CD1c-positive myeloid dendritic cell (primary cell): ENCODE measurements at regions not wholly inside any gene's neighbourhood (a gene's known extent, or its start where the extent isn't known, plus 50 kb on each side); places are given as distances from the start of the nearest gene placed in this dataset.
"Not testable (repeated sequence)": the region's sequence is repeated elsewhere in the genome, so short reads cannot be mapped to it uniquely, and the experiment has no call there.

Experiments used
- DNase-seq: peaks from one replicate; pipeline ENCODE4 v3.0.0-alpha.2; 2016; ENCODE audit errors: extremely low spot score

DNA sequence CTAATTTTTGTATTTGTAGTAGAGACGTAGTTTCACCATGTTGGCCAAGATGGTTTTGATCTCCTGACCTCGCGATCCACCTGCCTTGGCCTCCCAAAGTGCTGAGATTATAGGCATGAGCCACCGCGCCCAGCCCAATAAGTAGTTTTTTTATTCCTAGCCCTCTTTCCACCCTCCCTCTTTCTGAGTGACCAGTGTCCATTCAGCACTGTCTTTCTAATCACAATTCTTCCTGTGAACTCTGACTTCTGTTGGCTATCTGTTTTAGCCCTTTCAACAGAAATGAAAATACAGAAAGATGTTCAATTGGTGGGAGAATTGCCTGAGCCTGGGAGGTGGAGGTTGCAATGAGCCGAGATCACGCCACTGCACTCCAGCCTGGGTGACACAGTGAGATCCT lies 122.3 kb upstream of the LIFR start:
- not testable (repeated sequence) for DNase-seq

DNA sequence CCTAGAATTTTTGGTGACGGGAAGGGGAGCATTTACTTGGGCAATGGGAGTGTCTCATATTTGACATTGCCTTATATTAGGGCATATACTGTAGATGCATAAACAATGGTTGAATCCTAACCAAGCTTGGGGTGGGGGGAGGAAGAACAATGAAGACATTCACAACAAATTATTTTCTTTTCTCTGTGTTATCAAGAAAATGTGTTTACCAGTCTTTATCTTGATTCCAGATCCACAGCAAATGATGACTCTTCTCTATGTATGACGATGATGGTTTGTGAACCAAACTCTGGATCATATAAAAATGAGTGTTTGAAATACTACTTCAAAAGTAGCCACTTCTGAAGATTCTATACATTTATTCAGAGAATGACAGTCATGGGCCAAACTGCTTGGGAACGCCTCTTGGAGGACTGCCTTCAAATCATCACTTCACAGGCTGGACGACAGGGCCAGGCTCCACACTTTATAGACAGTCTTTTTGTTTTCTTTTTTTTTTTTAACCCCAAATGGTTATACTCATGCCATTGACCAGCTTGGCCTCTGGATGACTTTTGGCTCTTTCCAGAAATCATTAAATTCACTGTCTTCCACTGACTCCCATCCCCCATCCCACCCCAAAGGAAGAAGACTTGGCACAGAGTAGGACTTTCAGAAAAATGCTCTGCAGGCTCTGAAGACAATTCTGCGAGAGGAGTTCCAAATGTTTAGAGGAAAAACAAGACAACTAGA lies 123.8 kb upstream of the LIFR start:
- no peak for DNase-seq

DNA sequence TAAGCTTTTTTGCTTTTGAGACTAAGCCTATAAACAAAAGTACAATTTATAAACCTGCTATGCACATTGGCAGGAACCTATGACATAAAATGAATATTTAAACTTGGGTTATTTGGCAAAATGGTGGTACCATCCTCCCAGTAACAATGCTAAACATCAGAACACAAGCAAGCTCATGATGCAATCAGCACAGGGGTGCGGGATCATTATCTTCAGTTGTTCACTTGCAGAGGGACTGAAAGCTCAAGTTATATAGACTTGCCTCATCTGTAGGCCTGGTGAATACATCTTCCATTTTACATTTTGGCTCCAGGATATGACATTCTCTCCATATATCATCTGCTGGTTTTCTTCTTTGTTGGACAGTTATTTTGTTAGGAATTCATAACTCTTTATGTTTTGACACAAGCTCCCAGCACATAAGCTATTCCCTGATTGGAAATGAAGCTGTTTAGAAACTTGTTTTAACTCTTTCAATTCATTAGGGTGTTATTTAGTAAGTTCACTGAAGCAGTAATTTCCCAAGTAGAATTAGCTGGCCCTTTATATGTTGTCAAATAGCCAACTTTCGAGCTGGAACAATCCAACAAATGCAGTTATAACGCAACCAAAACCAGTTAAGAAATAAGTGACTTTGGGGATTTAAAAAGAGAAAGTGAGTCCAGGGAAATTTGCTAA lies 124.7 kb upstream of the LIFR start:
- DNase-seq, result no peak

DNA sequence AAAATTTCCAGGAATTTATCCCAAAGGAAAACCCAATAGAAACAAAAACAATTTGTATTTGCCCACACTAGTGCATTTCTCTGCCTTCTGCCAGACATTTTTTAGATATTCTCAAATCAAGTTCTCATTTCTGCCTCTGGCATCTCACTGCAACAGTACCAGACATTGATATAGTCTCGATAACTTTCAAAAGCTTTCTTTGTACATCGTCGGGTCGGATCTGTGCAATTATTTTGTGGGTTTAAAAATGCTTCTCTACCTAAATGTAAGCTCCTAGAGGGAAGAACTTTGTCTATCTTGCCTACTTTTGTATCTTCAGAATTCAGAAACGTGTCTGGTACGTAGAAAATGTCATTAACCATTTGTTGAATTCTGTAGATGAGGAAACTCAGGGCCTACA lies 125.5 kb upstream of the LIFR start:
- no peak for DNase-seq

DNA sequence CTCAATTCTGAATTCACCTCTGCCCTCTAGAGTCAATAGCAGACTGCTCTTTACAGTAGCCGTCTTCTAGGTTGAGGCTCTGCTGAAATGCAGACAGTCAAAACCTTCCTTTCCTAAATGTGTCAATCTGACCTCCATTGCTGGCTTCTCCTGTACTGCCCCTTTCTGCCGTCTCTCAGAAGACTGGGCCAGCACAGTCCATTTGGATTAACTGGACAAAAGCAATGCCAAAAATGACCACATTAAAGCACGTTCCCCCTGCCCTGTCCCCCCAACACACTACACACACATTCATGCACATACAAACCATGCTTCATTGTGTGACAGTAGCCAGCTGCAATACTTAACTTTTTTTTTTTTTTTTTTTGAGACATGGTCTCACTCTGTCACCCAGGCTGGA lies 130.2 kb upstream of the LIFR start:
- DNase-seq, result no peak

DNA sequence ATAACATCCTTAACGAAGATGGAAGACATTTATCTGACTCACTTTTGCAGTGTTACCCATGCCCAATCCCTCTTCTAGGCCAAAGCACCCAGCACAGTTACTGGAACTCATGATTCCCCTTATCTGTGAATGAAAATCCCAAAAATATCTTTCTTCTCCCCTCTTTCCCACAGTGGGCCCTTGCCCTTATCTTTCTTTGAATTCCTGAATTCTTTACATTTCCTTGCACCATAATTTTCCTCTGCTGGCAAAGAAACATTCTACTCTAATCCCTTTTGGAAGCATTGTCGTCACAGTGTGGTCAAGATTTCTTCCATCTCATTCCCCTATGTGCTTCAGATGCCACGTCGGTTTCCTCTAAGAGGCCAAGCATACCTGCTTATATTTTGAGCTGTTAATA lies 135.9 kb upstream of the LIFR start:
- DNase-seq, result no peak

DNA sequence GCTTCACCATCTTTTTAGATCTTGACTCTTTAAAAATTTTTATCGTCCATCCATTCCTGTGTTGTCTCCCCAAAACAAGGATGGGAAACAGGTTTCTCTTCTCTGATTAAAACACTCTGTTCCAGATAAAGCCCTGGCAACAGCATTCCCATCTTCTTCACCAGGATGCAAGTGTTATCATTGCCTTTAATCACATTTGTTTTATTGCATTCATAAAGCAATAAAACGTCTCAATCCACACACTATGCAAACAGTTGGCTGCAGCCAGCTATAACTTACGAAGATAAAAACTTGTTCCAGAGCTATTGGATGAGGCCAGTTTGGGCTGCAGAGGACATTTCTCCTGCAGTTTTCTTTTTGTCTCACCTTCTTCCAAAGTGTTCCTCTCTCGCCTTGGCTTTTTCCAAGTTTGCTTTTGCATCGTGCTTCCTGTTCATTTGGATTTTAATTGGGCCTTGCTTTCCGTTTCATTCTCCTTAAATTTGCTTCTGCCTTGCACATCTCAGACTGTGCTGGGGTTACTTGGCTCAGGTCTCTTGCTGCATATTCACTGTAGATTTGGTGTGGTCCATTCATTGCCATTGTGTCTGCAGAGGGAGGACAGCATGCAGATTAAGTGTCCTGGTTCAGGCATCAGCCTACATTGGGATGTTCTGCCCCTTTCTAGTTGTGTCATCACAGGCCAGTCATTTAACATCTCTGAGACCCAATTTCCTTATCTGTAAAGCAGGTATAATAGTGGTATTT lies 136.5 kb upstream of the LIFR start:
- DNase-seq, result no peak

DNA sequence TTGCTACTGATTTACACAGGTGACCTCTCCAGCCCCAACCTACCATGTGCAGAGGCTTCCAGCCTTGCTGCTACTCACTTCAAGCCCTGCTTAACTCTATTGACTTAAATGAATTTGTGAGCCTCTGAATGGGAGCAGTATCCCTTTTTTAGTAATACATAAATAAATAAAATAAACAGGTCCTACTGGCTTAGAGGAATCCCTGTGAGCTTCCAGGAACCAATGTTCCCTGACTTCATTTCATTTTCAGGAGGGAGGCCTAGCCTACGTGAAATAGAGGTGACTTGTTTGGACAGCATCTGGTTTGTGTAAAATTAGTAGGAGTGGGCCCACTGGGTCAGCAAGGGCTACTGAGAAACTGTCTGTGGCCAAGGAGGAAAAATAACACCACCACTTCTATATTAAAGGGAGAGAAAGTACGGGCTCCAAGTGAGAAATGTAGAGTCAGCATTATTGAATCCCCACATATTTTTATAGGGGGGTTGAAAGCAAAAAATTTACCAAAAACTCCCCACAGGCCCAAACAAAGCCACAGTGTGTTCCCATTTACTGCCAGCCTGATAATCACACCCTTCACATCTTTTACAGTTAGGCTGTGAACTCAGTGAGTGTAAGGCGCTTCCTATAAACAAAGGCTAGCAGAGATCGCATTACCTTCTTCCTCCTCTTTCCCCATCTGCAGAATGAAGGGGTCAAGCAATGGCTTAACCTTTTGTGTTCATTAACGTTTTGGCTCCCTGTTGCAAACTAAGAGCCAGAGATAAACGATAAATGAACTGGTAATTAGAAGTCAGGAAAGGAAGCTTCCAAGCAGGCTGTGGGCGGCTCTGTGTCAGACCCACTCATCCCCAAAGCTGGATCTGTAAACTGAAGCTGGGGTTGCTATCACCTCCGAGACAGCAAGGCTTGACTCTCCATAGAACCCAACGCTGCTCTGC lies 138.8 kb upstream of the LIFR start:
- DNase-seq, result no peak

DNA sequence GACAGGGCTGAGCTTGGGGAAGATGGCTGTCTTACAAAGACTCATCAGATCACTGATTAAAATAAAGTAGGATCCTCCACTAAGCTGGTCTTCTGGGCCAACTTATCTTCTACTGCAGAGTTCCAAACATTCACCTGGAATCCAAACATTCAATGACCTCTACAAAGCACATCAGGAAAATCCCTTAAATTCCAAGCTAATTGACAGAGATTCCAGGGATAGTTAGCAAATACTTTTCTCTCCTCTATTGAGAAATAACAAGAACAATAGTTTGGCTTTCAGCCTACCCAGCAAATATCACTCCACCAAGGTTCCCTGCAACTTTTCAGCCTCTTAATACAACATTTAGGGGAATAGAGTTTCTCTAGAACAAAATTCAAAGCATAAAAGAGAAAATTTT lies 140.6 kb upstream of the LIFR start:
- DNase-seq, result no peak

DNA sequence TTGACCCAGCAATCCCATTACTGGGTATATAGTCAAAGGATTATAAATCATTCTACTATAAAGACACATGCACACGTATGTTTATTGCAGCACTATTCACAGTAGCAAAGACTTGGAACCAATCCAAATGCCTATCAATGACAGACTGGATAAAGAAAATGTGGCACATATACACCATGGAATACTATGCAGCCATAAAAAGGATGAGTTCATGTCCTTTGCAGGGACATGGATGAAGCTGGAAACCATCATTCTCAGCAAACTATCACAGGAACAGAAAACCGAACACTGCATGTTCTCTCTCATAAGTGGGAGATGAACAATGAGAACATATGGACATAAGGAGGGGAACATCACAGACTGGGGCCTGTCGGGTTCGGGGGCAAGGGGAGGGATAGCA lies 140.3 kb upstream of the OSMR start:
- not testable (repeated sequence) for DNase-seq

DNA sequence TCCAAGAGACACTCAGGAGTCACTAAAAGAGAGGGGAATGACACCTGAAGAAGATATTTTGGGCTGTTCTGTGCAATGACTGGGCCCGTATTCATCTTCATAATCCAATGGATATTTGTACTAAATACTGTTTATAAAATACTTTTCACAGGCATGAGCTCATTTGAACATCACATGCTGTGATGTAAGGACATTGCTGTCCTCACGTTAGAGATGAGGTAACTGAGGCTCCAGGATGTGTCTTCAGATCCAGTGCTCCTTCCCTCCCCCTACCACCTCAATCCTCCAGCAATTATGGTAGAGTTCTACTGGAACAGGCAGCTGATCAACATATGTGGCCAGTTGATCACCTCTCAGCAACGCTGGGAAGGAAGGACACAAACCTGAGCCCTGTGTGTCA lies 139.4 kb upstream of the OSMR start:
- DNase-seq, result no peak

DNA sequence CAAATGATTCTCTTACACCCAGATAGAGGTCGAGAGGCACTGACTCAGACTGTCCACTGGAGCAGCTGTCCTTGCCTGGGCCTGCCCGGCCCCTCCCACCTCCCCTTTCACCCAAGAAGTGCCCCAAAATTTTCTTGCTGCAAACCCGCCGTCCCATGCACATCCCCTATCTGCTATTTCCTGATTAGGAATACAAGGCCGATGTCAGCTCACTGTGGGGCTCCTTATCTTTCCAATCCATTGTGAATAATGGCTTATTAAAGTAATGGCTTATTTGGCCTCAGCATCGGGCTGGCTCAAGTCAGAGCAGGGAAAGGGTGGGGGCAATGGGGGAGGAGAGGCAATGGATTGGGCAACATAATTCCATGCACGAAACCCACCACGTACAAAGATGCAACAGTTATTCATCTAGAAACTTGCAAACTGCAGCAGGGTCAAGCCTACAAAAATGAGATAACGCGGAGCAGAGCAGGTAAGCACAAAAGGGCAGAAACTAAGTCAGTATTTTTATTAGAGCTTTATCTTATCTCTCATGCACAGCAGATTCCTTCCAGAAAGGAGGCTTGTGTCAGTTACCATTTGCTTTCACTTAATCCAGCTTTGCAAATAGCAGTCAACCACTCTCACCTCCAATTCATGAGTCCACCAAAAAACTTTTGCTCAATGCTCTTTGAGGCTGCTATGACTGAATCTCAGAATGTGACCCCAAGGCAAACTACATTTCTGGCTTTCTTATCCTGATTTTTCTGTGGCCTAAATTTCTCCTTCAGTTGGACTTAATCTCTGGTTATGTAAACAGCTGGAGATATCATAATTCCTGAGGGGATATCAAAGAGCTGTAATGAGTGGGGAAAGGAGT lies 138.2 kb upstream of the OSMR start:
- DNase-seq, result no peak

DNA sequence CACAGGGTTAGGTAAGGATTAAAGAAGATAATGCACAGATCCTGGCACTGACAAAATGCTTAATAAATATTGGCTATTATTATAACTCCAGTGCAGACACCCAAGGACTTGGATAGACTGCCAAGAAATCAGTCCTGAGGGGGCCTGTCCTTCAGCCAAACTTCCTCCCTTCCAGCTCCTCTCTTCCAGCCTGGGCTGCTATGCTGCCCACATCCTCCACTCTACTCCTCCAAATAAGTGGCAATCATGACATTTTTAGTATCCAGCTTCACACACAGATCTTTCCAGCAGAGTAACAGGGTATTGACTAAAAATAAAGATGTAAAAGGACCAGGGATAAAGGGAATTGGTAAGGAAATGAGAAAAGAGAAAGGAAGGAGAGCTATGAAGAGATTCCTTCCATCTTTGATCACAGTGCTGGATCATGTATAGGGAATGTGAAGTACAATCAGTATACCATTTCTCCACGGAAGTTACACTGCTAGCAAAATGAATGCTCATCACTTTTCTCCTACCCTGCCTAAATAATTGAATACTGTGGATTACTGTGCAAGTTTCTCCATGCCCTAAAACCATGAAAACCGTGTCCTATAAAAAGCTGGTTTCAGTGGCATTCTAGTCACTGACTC lies 136.0 kb upstream of the OSMR start:
- DNase-seq, result no peak

DNA sequence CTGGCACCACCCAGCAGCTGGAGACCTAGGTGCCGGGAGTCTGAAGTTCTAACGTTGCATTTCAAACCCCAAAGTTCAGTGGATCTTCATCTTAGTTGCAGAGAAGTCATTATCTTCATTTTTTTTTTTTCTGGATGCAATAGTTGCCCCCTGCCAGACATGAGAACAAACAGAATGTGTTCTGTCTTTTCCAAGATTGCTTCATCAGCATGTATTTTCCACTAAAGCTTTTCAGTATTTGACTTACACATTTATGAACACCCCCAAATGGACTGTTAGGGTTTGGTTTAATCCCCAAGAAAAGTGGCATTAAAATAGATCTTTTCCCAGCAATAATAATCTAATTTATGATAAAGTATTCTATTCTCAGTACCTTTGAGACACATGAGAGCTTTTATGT lies 135.2 kb upstream of the OSMR start:
- no peak for DNase-seq

DNA sequence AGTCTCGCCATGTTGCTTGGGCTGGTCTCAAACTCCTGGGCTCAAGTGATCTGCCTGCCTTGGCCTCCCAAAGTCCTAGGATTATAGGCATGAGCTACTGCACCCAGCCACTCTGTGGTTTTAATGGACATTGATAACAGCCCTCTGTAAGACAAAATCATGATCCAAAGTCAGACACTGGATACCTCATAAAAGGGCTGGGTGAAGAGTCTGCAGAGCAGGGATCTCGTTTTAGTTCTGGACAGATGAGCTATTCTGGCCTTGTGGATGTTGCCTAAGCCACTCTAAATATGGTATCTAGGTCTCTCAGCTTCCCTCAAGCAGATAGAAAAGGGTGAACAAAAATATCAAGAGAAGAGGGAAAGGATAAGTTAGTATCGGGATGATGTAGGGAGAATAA lies 133.4 kb upstream of the OSMR start:
- no peak for DNase-seq

DNA sequence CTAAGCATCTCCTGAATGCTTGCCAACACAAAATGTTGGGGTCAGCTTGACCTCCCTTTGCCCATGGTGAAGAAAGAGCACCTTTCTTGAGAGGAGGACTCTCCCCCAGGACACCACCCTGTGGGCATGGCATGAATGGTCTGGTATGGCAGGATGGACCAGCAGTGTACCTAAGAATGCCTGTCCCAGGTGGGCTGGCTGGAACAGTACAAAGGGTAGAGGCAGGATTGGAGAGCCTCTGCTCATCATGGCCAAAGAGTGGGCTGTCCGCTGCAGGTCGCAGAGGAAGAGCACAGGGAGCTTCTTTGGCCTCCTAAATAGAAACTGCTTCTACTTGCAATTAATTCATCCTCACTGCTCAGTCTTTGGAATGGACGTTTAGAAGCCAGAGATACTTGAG lies 131.6 kb upstream of the OSMR start:
- DNase-seq, result no peak

DNA sequence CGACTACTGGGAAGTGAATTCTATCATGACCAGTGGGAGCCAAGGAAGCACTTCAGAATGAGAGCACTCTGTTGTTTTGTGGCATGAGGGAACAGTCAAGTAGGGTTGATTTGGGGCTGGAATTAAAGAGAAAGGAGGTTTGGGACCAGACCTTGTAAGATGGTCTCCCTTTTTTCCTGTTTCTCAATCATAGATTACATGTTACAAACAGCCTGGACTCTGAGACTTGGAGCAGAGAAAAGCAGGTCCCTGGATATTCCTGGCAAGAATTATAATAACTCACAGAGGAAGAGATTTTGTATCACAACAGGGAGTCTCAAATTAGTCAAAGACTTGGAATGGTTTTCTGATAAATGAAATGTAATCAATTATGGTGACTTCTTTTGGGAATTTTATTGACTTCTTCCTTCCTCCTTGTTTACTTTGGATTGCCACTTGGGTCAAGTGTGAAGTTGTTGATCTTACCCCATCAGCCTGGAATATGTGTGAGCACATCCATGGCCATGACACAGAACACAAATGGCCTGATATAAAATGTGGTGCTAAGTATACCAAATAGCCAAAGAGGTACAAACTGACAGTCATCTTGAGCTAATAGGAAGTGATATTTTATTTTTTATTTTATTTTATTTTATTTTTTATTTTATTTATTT lies 131.0 kb upstream of the OSMR start:
- DNase-seq, result no peak

DNA sequence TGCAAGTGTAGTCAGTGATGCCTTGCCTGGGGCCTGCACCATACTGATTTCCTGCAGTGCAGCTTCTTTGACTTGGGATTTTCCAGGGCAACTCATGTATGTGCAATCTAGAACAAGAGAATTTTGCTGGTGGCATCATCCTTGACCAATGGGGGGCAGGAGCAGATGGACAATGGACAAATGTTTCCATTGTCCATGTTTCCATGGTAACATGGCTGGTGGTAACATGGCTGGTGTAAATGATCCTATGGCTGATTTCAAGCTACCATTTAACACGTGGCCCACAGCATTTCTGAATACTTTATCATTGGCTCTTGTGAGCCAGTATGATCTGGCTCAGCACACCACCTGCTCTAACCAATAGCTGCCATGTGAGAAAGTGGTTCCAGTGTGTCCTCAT lies 130.1 kb upstream of the OSMR start:
- DNase-seq, result no peak

DNA sequence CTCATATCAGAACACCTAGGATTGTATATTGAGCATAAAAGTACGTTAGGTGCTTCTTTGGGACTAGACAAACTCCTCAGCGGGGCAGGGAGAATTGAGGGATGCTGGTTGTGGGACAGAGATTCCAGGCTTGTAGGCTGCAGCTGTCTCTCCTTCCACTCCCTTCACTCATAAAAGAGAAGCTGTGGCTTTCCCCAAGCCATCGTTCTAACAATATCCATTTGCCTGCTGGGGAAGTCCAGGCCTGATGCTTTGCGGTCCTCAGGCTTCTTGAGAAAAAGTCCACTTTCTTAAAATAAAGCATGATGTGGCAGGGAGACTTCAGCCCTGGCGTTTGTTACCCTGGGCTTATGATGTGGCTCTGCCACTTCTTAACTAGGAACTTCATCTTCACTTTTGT lies 129.3 kb upstream of the OSMR start:
- DNase-seq, result no peak

DNA sequence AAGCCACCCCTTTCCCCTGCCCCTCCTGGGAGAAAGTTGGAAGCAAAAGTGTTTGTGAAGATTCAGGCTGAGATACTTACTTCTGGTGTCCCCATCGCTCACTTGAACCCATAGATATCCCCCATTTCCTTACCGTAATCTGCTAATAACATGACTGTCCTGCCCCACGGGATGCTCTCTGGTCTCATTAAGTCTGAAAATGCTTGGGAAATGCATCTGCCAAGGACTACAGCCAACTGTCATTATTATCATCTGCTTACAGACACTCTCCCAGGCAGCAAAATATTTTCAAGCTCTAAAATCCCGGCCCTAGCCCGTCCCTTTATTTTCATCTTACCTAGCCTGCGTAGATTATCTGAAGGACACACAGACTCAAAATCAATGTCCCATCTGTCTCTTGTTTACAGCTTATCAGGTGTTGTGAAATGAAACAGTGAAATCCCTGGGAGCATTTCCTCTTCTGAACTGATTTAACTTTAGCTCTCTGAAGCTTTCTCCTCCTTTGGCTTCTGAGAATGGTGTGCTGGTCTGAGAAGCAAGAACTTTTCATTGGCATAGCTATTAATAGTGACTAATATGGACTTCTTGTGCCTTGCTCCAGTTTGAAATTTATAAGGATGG lies 126.9 kb upstream of the OSMR start:
- DNase-seq, result no peak
